ENCODE measurements at regions not wholly inside any gene's neighbourhood (a gene's known extent, or its start where the extent isn't known, plus 50 kb on each side); places are given as distances from the start of the nearest gene placed in this dataset.

DNA sequence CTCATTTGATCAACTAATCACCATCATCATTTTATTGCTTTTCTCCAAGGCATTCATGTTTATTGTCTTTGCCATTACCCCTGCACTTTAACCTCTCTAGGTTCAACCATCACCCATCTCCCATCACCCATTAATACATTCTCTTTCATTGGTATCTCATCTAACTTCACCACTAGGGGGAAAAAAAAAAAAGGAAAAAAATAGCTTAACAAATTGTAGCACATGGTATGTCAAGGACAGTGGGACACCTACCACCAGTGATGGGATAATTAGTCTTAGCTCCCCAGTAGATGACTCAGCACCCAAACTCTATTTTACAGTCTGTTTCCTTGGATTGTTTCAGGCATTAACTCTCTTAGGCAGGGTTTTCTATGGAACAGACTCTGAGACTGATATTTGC lies 1770.2 kb upstream of the MIR17HG start:
- TF ChIP-seq, protein P1, sequence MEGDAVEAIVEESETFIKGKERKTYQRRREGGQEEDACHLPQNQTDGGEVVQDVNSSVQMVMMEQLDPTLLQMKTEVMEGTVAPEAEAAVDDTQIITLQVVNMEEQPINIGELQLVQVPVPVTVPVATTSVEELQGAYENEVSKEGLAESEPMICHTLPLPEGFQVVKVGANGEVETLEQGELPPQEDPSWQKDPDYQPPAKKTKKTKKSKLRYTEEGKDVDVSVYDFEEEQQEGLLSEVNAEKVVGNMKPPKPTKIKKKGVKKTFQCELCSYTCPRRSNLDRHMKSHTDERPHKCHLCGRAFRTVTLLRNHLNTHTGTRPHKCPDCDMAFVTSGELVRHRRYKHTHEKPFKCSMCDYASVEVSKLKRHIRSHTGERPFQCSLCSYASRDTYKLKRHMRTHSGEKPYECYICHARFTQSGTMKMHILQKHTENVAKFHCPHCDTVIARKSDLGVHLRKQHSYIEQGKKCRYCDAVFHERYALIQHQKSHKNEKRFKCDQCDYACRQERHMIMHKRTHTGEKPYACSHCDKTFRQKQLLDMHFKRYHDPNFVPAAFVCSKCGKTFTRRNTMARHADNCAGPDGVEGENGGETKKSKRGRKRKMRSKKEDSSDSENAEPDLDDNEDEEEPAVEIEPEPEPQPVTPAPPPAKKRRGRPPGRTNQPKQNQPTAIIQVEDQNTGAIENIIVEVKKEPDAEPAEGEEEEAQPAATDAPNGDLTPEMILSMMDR (conservative IDR thresholded peaks at IDR 0.05; ENCODE audit: low read depth): no peak
- ChIA-PET POLR2A (ENCODE audit: low non-redundant PET) (no interaction called here), CTCF (interaction anchor here (0.5 to 0.6 kb wide), 2 partner anchors 10 to 1294 kb away, joined by 3 read pairs; no protein-coding TSS in a partner anchor)
- no peak overlapping the region for H3K27ac ChIP-seq
- no peak for DNase-seq (ENCODE audit: low spot score)

DNA sequence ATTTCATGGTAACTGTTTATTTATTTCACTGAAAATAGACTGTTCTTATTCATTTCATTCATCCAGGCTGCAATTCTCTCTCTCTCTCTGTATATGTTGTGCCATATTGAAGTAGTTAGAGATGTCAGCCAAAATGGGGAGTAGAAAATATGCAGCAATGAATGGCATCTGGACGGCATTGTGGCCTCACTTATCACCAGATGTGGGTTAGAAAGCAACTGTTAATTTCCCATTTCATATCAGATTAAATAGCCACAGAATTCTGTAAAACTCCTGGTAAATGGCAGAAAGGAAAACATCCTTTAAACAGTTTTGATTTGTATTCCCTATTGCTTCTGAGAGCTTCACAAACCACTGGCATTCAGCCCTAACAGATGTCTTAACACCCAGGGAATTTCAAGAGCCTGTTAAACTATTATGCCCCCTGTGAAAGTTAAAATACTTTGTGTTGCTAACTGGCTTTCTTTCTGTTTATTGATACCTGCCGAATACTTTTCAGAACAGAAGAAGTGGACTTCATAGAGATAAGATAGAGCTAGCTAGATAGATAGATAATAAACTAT lies 1763.3 kb upstream of the MIR17HG start:
- CTCF ChIA-PET: no interaction called here

DNA sequence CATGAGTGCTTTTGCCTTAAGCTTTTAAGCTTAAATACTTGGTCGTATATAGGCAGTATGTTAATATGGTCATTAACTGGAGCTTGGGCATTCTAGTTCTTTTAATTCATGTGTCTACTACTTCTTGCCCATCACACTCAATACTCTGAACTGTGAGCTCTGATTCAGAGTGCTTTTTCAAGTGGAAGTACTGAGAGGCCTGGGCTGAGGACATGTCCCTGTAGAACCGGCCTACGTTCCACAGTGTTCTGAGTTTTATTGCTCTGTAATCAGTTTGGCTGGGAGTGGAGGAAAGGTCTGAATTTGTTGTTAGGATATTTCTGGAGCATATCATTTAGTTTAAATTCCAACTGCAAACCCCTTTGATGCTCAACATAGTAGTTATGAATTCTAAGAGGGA lies 1744.8 kb upstream of the MIR17HG start:
- POLR2A ChIA-PET (ENCODE audit: low non-redundant PET): no interaction called here
- H3K27ac ChIP-seq: no peak overlapping the region
- TF ChIP-seq, protein P1 (conservative IDR thresholded peaks at IDR 0.05; ENCODE audit: low read depth): no peak
- CTCF ChIA-PET: no interaction called here
- no peak for DNase-seq (ENCODE audit: low spot score)

More for the DNA sequence above, 1763.3 kb upstream of the MIR17HG start:
- H3K27ac ChIP-seq: no peak overlapping the region
- POLR2A ChIA-PET (ENCODE audit: low non-redundant PET): no interaction called here
- no peak for DNase-seq (ENCODE audit: low spot score)
- TF ChIP-seq, protein P1 (conservative IDR thresholded peaks at IDR 0.05; ENCODE audit: low read depth): no peak

DNA sequence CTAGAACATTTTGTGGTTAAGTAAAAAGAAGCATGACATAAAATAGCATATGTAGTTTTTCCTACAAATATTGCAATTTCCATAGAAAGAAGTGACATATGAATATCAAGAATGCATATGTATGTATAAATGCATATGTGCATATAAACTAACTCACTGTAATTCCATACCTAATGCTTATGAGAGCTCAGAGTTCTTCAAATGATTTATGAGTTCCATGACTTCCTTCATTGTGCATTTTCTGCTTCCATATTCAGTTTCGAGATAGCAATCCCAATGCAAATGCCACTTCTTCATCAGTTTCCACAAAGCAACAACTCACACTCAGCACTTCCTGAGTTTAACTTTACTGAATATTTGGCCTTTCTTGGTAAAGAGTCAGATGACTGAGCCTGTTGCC lies 1744.3 kb upstream of the MIR17HG start:
- no peak overlapping the region for H3K27ac ChIP-seq
- ChIA-PET CTCF (no interaction called here), POLR2A (ENCODE audit: low non-redundant PET) (no interaction called here)
- DNase-seq (ENCODE audit: low spot score): no peak
- TF ChIP-seq, protein P1 (conservative IDR thresholded peaks at IDR 0.05; ENCODE audit: low read depth): no peak

- DNase-seq (ENCODE audit: low spot score): no peak
- ChIA-PET CTCF (no interaction called here), POLR2A (ENCODE audit: low non-redundant PET) (no interaction called here)
- H3K27ac ChIP-seq: no peak overlapping the region
- TF ChIP-seq, protein P1 (conservative IDR thresholded peaks at IDR 0.05; ENCODE audit: low read depth): no peak
Measured at GRCh38 chr13:89609318-89609717, 1738.2 kb upstream of the MIR17HG start.

- CTCF ChIA-PET: no interaction called here
Measured at GRCh38 chr13:89610331-89610730, 1737.2 kb upstream of the MIR17HG start.

More at GRCh38 chr13:89610331-89610730, 1737.2 kb upstream of the MIR17HG start:
- POLR2A ChIA-PET (ENCODE audit: low non-redundant PET): no interaction called here
- TF ChIP-seq, protein P1 (conservative IDR thresholded peaks at IDR 0.05; ENCODE audit: low read depth): no peak
- no peak overlapping the region for H3K27ac ChIP-seq
- DNase-seq (ENCODE audit: low spot score): no peak

Measured in RWPE1 (cell line).